ENCODE measurements at regions not wholly inside any gene's neighbourhood (a gene's known extent, or its start where the extent isn't known, plus 50 kb on each side); places are given as distances from the start of the nearest gene placed in this dataset.

GRCh38 chr18:61159246-61159645 lies 174.0 kb upstream of the CDH20 start:
- 73 to 82% methylated on average over 4 of the region's 4 CpGs for WGBS, 2 donors
- Histone ChIP-seq H3K27me3 (no peaks in the 10 kb centered on the region), H3K27ac (no peak overlapping the region), H3K9me3 (no peaks in the 10 kb centered on the region), H3K4me1 (no peaks in the 10 kb centered on the region), H3K36me3 (no peaks in the 10 kb centered on the region), H3K4me3 (replicated peaks in 1 of 3) (no peak overlapping the region)
- intact Hi-C loops (cut with DNase I): no loop called here
- TF ChIP-seq, protein P1, sequence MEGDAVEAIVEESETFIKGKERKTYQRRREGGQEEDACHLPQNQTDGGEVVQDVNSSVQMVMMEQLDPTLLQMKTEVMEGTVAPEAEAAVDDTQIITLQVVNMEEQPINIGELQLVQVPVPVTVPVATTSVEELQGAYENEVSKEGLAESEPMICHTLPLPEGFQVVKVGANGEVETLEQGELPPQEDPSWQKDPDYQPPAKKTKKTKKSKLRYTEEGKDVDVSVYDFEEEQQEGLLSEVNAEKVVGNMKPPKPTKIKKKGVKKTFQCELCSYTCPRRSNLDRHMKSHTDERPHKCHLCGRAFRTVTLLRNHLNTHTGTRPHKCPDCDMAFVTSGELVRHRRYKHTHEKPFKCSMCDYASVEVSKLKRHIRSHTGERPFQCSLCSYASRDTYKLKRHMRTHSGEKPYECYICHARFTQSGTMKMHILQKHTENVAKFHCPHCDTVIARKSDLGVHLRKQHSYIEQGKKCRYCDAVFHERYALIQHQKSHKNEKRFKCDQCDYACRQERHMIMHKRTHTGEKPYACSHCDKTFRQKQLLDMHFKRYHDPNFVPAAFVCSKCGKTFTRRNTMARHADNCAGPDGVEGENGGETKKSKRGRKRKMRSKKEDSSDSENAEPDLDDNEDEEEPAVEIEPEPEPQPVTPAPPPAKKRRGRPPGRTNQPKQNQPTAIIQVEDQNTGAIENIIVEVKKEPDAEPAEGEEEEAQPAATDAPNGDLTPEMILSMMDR (IDR thresholded peaks at IDR 0.05): no peak
- no peak for TF ChIP-seq POLR2A (IDR thresholded peaks at IDR 0.05)
- DNase-seq: no peak

- 65 to 88% methylated on average over 1 of the region's 1 CpG for WGBS, 2 donors
- intact Hi-C loops (cut with DNase I): no loop called here
- no peak for DNase-seq
- Histone ChIP-seq H3K9me3 (no peaks in the 10 kb centered on the region), H3K27me3 (no peaks in the 10 kb centered on the region), H3K4me1 (no peaks in the 10 kb centered on the region), H3K36me3 (no peaks in the 10 kb centered on the region), H3K4me3 (replicated peaks in 1 of 3) (no peak overlapping the region), H3K27ac (no peak overlapping the region)
- TF ChIP-seq POLR2A (IDR thresholded peaks at IDR 0.05): no peak
Measured at GRCh38 chr18:61164321-61164720, 168.9 kb upstream of the CDH20 start.

DNA sequence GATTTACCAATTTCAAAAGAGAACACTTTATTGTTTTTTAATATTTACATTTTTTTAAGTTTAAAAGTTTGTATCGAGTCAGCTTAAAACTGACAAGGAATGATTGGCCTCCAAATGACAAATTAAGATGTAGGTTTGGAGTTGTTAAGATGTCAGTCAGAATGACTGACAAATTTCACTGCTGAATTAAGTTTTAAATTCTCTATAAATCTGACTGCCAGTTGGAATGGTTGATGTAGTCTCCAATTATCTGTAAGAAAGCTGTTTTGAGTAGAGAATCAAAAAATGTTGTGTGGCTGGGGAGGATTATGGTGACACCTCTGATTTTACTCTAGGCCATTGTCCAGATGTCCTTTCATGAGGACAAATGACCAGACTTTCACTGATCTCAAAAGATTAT lies 165.3 kb upstream of the CDH20 start:
- Histone ChIP-seq H3K4me3 (replicated peaks in 1 of 3) (no peak overlapping the region), H3K4me1 (no peaks in the 10 kb centered on the region), H3K9me3 (no peaks in the 10 kb centered on the region), H3K36me3 (no peaks in the 10 kb centered on the region), H3K27ac (no peak overlapping the region), H3K27me3 (no peaks in the 10 kb centered on the region)
- 89 to 97% methylated on average over 1 of the region's 1 CpG for WGBS, 2 donors
- intact Hi-C loops (cut with DNase I): no loop called here
- no peak for TF ChIP-seq POLR2A (IDR thresholded peaks at IDR 0.05)
- TF ChIP-seq, protein P1 (IDR thresholded peaks at IDR 0.05): no peak
- no peak for DNase-seq

DNA sequence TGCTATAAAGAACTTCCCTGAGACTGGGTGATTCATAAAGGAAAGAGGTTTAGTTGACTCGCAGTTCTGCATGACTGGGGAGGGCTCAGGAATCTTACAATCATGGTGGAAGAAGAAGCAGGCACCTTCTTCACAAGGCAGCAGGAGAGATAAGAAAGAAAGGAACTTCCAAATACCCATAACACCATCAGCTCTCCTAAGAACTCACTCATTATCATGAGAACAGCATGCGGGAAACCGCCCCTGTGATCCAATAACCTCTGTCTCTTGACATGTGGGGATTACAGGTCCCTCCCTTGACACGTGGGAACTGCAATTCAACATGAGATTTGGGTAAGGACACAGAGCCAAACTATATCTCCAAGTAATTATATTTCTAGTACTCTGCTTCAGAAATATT lies 163.8 kb upstream of the CDH20 start:
- intact Hi-C loops (cut with DNase I): no loop called here
- no peaks in the 10 kb centered on the region for H3K9me3 ChIP-seq
- no peaks in the 10 kb centered on the region for H3K27me3 ChIP-seq
- 80 to 81% methylated on average over 4 of the region's 4 CpGs for WGBS, 2 donors
- TF ChIP-seq, protein P1 (IDR thresholded peaks at IDR 0.05): no peak
- TF ChIP-seq POLR2A (IDR thresholded peaks at IDR 0.05): no peak
- H3K4me1 ChIP-seq: no peaks in the 10 kb centered on the region
- no peak for DNase-seq
- H3K36me3 ChIP-seq: no peaks in the 10 kb centered on the region
- no peak overlapping the region for H3K4me3 ChIP-seq (replicated peaks in 1 of 3)
- no peak overlapping the region for H3K27ac ChIP-seq

DNA sequence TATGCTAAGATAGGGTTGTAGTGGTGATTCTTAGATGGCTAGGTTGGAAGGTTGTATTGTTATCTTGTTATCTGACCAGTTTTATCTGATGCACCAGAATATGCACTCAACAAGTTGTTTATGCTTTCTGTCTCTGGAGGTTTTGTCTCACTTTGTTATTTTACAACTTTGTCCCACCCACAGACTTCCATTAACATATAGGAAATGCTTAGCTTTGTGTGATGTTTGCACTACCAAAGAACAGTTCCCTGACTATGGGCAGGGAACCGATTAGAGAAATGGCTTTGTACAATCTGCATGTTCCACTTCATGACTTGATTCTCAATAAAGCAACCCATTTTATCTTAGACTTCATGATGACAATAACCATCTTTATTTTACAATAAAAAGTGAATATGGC lies 160.6 kb upstream of the CDH20 start:
- WGBS, 2 donors: 75 to 80% methylated on average over 1 of the region's 1 CpG
- no peak overlapping the region for H3K4me3 ChIP-seq (replicated peaks in 1 of 3)

More for the DNA sequence above, 160.6 kb upstream of the CDH20 start:
- no peak for DNase-seq
- Histone ChIP-seq H3K36me3 (no peaks in the 10 kb centered on the region), H3K27me3 (no peaks in the 10 kb centered on the region), H3K27ac (no peak overlapping the region), H3K4me1 (no peaks in the 10 kb centered on the region), H3K9me3 (no peaks in the 10 kb centered on the region)
- intact Hi-C loops (cut with DNase I): no loop called here
- TF ChIP-seq, protein P1 (IDR thresholded peaks at IDR 0.05): no peak
- no peak for TF ChIP-seq POLR2A (IDR thresholded peaks at IDR 0.05)
